ENCODE measurements at regions not wholly inside any gene's neighbourhood (a gene's known extent, or its start where the extent isn't known, plus 50 kb on each side); places are given as distances from the start of the nearest gene placed in this dataset.
A peak's percentile ranks its signal among the peaks of the same experiment; 100 is the strongest.

GRCh38 chr3:31370380-31370666, 162.4 kb upstream of the STT3B start:
- FAIRE-seq (no peak), ATAC-seq (peak; percentile 21; the same call in 2 of the 3 replicates), DNase-seq (ENCODE audit: low spot score) (no peak)
- ChIA-PET CTCF (ENCODE audit: low intra/inter-chr PET ratio, low total read pairs) (no interaction called here), POLR2A (interaction anchor here (0.9 to 1.6 kb wide), 4 partner anchors 10 to 85 kb away, joined by 3 to 7 read pairs (median 4); no protein-coding TSS in a partner anchor)
- Histone ChIP-seq H3K4me3 (replicated peaks in 1 of 3; ENCODE audit: insufficient read depth in 1 of 3, low read depth in 2 of 3, low read length in 3 of 3) (no peak overlapping the region; a peak in 1 of 6 replicates), H3K79me2 (ENCODE audit: insufficient read depth, low read length) (no peaks in the 10 kb centered on the region), H3K4me1 (ENCODE audit: insufficient read depth, low read length) (peaks cover 49% of the 10 kb centered on the region), H3K9ac (ENCODE audit: insufficient read depth, low read depth, low read length) (peak overlapping the region; percentile 38), H3K27ac (ENCODE audit: extremely low read length, insufficient read depth, low read length) (peak overlapping the region; percentile 70), H3K36me3 (replicated peaks in 1 of 2; ENCODE audit: control insufficient read depth in 1 of 2, insufficient read depth in 2 of 2, low read length in 2 of 2) (no peaks in the 10 kb centered on the region), H2AFZ (ENCODE audit: low read length) (no peak overlapping the region), H3K4me2 (ENCODE audit: low read depth, low read length) (peak overlapping the region; percentile 49), H3K9me3 (ENCODE audit: low read length) (no peaks in the 10 kb centered on the region), H4K20me1 (ENCODE audit: insufficient read depth, low read length) (no peaks in the 10 kb centered on the region), H3K27me3 (ENCODE audit: control insufficient read depth in 1 of 2, insufficient read depth in 2 of 2, low read length in 2 of 2) (no peaks in the 10 kb centered on the region)
- TF ChIP-seq ZNF616 (CRISPR knock-in tag; IDR thresholded peaks at IDR 0.05; ENCODE audit: low read depth) (no peak), ETV6 (CRISPR knock-in tag; conservative IDR thresholded peaks at IDR 0.05) (no peak), ZBTB49 (CRISPR knock-in tag; IDR thresholded peaks at IDR 0.05; ENCODE audit: borderline replicate concordance) (no peak), SNAPC5 (CRISPR knock-in tag; IDR thresholded peaks at IDR 0.05; ENCODE audit: borderline replicate concordance) (no peak), SALL1 (CRISPR knock-in tag; IDR thresholded peaks at IDR 0.05) (no peak), ZNF160 (CRISPR knock-in tag; IDR thresholded peaks at IDR 0.05) (no peak), RFX1 (IDR thresholded peaks at IDR 0.05) (no peak), ZNF775 (CRISPR knock-in tag; IDR thresholded peaks at IDR 0.05; ENCODE audit: borderline replicate concordance) (no peak), ASH2L (IDR thresholded peaks at IDR 0.05; ENCODE audit: insufficient read length, low read depth, low read length) (no peak), HOXA7 (CRISPR knock-in tag; IDR thresholded peaks at IDR 0.05) (no peak), NKX3-1 (CRISPR knock-in tag; IDR thresholded peaks at IDR 0.05) (no peak), CCDC6 (CRISPR knock-in tag; IDR thresholded peaks at IDR 0.05) (no peak), AGO1 (IDR thresholded peaks at IDR 0.05; ENCODE audit: low read depth, low read length, poor library complexity, severe bottlenecking) (no peak)
- intact Hi-C loops (cut with micrococcal nuclease; ENCODE audit: unreplicated experiment), result no loop called here
- in situ Hi-C loops (cut with HindIII; ENCODE audit: extremely low pct_ligation_motif_present, low pct_unique_long_range_greater_than_20kb), result no loop called here
- BruUV-seq (replicated peaks), result TSS peak; percentile 90

Measured in HepG2 (cell line).